Vagina (tissue), 2 donors: ENCODE measurements at regions not wholly inside any gene's neighbourhood (a gene's known extent, or its start where the extent isn't known, plus 50 kb on each side); places are given as distances from the start of the nearest gene placed in this dataset.
"Not testable (repeated sequence)": the region's sequence is repeated elsewhere in the genome, so short reads cannot be mapped to it uniquely, and the experiment has no call there.

Experiments
- DNase-seq, 2 donors: peaks; one replicate each; pipeline ENCODE4 v3.0.0-alpha.2; 2017; ENCODE audit errors: extremely low spot score in 2 of 2
- H3K27ac ChIP-seq: fragments of 200-600 bp; sonication (generic); one replicate; pipeline ENCODE4 v1.5.1; 2019
- H3K27me3 ChIP-seq: fragments of 200-600 bp; sonication (generic); one replicate; pipeline ENCODE4 v1.5.1; 2019
- H3K36me3 ChIP-seq, 2 donors: fragments of 200-600 bp; sonication (generic); one replicate each; pipeline ENCODE4 v1.5.1; 2017 to 2019
- H3K4me1 ChIP-seq: fragments of 200-600 bp; sonication (generic); one replicate; pipeline ENCODE4 v1.5.1; 2019
- H3K4me3 ChIP-seq, 2 donors: fragments of 200-600 bp; sonication (generic); 1 replicate in 1 of 2; 2 replicates in 1 of 2; pipeline ENCODE4 v1.5.1; 2016 to 2019
- H3K9me3 ChIP-seq: fragments of 200-600 bp; sonication (generic); one replicate; pipeline ENCODE4 v1.5.1; 2019
- POLR2A ChIP-seq, 2 donors: fragments of 450-650 bp; IDR thresholded peaks; one replicate each; pipeline ENCODE4 v1.6.1; 2017; ENCODE audit warnings: antibody characterized with exemption in 2 of 2, mild to moderate bottlenecking in 2 of 2, moderate library complexity in 2 of 2
- POLR2AphosphoS5 ChIP-seq, 2 donors: sonication (generic); formaldehyde crosslinking; IDR thresholded peaks; one replicate each; pipeline ENCODE4 v1.9.0; 2017; ENCODE audit warnings: antibody characterized with exemption in 2 of 2, mild to moderate bottlenecking in 2 of 2, low read depth in 1 of 2; ENCODE audit not compliant: insufficient read depth in 1 of 2
- intact Hi-C: fragments of 100-400 bp; cut with DNase I; formaldehyde crosslinking; loops from one replicate; pipeline ENCODE4 v1.15.1; 2023
- TF ChIP-seq, protein P1 (sequence below), 3 experiments: fragments of 450-650 bp in 2 of 3; fragments of 200-600 bp in 1 of 3; sonication (generic) in 1 of 3; IDR thresholded peaks; one replicate each; pipeline ENCODE4 v1.5.1; 2017 to 2019; ENCODE audit warnings: antibody characterized with exemption in 3 of 3, mild to moderate bottlenecking in 2 of 3, moderate library complexity in 2 of 3

DNA sequence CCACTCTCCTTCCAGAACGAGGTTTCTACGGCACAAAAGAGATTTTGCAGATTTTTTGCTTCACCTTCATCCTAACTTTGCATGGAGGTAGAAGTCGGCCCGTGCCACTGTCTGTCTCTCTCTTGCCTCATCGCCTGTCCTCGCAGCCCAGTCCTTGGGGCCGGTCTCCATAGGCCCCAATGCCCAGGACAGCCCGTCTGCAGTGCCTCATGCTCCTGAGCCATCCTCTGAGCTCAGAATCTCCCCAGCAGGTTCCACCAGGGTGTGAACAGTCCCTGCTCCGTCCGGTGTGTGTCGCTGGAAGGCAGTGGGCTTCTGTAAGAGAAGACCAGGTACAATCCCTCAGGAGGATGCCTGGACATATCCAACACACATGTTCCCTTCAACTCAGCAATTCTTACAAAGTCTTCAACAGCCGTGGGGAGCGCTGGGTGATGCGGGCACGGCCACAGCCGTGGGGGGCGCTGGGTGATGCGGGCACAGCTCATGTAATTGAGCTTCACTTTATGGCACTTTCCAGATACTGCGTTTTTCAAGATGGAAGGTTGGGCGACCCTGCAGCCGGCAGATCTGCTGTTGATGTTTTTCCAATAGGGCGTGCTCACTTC lies 231.9 kb downstream of the DLL1 start:
- intact Hi-C loops: no loop called here
- Histone ChIP-seq H3K4me1 (no peaks in the 10 kb centered on the region), H3K9me3 (no peaks in the 10 kb centered on the region), H3K27ac (no peak overlapping the region), H3K27me3 (no peaks in the 10 kb centered on the region), H3K36me3 (no peaks in the 10 kb centered on the region), H3K4me3 (no peak overlapping the region)
- no peak for DNase-seq
- TF ChIP-seq, protein P1, sequence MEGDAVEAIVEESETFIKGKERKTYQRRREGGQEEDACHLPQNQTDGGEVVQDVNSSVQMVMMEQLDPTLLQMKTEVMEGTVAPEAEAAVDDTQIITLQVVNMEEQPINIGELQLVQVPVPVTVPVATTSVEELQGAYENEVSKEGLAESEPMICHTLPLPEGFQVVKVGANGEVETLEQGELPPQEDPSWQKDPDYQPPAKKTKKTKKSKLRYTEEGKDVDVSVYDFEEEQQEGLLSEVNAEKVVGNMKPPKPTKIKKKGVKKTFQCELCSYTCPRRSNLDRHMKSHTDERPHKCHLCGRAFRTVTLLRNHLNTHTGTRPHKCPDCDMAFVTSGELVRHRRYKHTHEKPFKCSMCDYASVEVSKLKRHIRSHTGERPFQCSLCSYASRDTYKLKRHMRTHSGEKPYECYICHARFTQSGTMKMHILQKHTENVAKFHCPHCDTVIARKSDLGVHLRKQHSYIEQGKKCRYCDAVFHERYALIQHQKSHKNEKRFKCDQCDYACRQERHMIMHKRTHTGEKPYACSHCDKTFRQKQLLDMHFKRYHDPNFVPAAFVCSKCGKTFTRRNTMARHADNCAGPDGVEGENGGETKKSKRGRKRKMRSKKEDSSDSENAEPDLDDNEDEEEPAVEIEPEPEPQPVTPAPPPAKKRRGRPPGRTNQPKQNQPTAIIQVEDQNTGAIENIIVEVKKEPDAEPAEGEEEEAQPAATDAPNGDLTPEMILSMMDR (IDR thresholded peaks at IDR 0.05): no peak
- TF ChIP-seq POLR2A (IDR thresholded peaks at IDR 0.05): no peak
- TF ChIP-seq POLR2AphosphoS5 (IDR thresholded peaks at IDR 0.05; ENCODE audit: insufficient read depth in 1 of 2, low read depth in 1 of 2): no peak

- no peak for DNase-seq
- H3K4me1 ChIP-seq: no peaks in the 10 kb centered on the region
- H3K27ac ChIP-seq: no peak overlapping the region
- no peaks in the 10 kb centered on the region for H3K36me3 ChIP-seq
- H3K27me3 ChIP-seq: no peaks in the 10 kb centered on the region
- H3K9me3 ChIP-seq: no peaks in the 10 kb centered on the region
- intact Hi-C loops: no loop called here
- TF ChIP-seq POLR2AphosphoS5 (IDR thresholded peaks at IDR 0.05; ENCODE audit: insufficient read depth in 1 of 2, low read depth in 1 of 2) (no peak), POLR2A (IDR thresholded peaks at IDR 0.05) (no peak)
- TF ChIP-seq, protein P1 (IDR thresholded peaks at IDR 0.05): no peak
- no peak overlapping the region for H3K4me3 ChIP-seq
These were observed 232.7 kb downstream of the DLL1 start for GRCh38 chr6:170057961-170058877.

GRCh38 chr6:170057034-170057734 lies 233.7 kb downstream of the DLL1 start:
- Histone ChIP-seq H3K4me1 (no peaks in the 10 kb centered on the region), H3K27ac (no peak overlapping the region), H3K4me3 (no peak overlapping the region), H3K27me3 (no peaks in the 10 kb centered on the region), H3K36me3 (no peaks in the 10 kb centered on the region), H3K9me3 (no peaks in the 10 kb centered on the region)
- no peak for DNase-seq
- TF ChIP-seq, protein P1 (IDR thresholded peaks at IDR 0.05): no peak
- TF ChIP-seq POLR2AphosphoS5 (IDR thresholded peaks at IDR 0.05; ENCODE audit: insufficient read depth in 1 of 2, low read depth in 1 of 2): no peak
- TF ChIP-seq POLR2A (IDR thresholded peaks at IDR 0.05): no peak
- intact Hi-C loops: no loop called here

DNA sequence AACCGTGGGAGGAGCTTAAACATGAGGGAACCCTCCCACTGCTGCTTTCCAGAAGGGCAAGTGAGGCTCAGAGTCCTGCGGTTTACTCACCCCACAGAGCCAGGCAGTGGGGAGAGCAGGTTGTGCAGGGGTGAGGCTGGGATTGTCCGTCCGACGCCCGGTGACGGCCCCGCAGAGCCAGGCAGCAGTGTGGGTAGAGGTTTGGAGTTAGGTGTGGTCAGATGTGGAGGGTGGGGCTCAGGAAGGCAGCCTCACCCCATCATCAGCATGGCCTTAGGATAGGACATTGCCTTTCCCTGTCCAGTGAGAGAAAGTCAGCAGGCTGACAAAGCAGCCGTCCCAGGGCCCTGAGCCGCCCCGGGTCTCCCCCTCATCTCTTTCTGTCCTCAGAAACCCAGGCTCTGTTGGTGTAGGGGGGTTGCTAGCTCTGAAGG lies 234.6 kb downstream of the DLL1 start:
- Histone ChIP-seq H3K4me3 (no peak overlapping the region), H3K27ac (no peak overlapping the region), H3K36me3 (no peaks in the 10 kb centered on the region), H3K9me3 (no peaks in the 10 kb centered on the region), H3K4me1 (no peaks in the 10 kb centered on the region), H3K27me3 (no peaks in the 10 kb centered on the region)
- DNase-seq: no peak
- intact Hi-C loops: no loop called here
- TF ChIP-seq POLR2AphosphoS5 (IDR thresholded peaks at IDR 0.05; ENCODE audit: insufficient read depth in 1 of 2, low read depth in 1 of 2) (no peak), POLR2A (IDR thresholded peaks at IDR 0.05) (no peak)
- TF ChIP-seq, protein P1 (IDR thresholded peaks at IDR 0.05): no peak

- H3K4me3 ChIP-seq, DNase-seq, H3K27ac ChIP-seq, H3K4me1 ChIP-seq, H3K36me3 ChIP-seq, intact Hi-C loops, H3K27me3 ChIP-seq, H3K9me3 ChIP-seq: not testable (repeated sequence)
These were observed 235.1 kb downstream of the DLL1 start for GRCh38 chr6:170055797-170056196.
